ENCODE measurements at regions not wholly inside any gene's neighbourhood (a gene's known extent, or its start where the extent isn't known, plus 50 kb on each side); places are given as distances from the start of the nearest gene placed in this dataset.

GRCh38 chr4:20046931-20047677, 204.6 kb upstream of the SLIT2 start:
- Mint-ChIP-seq H3K4me1 (ENCODE audit: low read depth) (peaks cover 47% of the 10 kb centered on the region), H3K9me3 (no peaks in the 10 kb centered on the region), H3K27me3 (ENCODE audit: insufficient read depth) (no peaks in the 10 kb centered on the region; the same call in none of the 2 replicates), H3K36me3 (ENCODE audit: low read depth) (no peaks in the 10 kb centered on the region), H3K4me3 (no peak overlapping the region), H3K27ac (no peak overlapping the region; the same call in 1 of the 2 replicates)
- no peak for TF ChIP-seq CTCF (IDR thresholded peaks at IDR 0.05)
- no peak for DNase-seq

GRCh38 chr4:20046179-20046578, 205.5 kb upstream of the SLIT2 start:
- no peak for DNase-seq
- no peak overlapping the region for H3K27ac Mint-ChIP-seq
- no peak overlapping the region for H3K4me3 Mint-ChIP-seq
- no peaks in the 10 kb centered on the region; the same call in none of the 2 replicates for H3K27me3 Mint-ChIP-seq (ENCODE audit: insufficient read depth)
- no peaks in the 10 kb centered on the region for H3K9me3 Mint-ChIP-seq
- TF ChIP-seq CTCF (IDR thresholded peaks at IDR 0.05): no peak
- H3K36me3 Mint-ChIP-seq (ENCODE audit: low read depth): no peaks in the 10 kb centered on the region
- peaks cover 47% of the 10 kb centered on the region for H3K4me1 Mint-ChIP-seq (ENCODE audit: low read depth)

- Mint-ChIP-seq H3K36me3 (ENCODE audit: low read depth) (no peaks in the 10 kb centered on the region), H3K9me3 (no peaks in the 10 kb centered on the region), H3K4me3 (no peak overlapping the region), H3K4me1 (ENCODE audit: low read depth) (peaks cover 47% of the 10 kb centered on the region), H3K27ac (no peak overlapping the region), H3K27me3 (ENCODE audit: insufficient read depth) (no peaks in the 10 kb centered on the region; the same call in none of the 2 replicates)
- TF ChIP-seq CTCF (IDR thresholded peaks at IDR 0.05): no peak
- DNase-seq: no peak
Measured at GRCh38 chr4:20044966-20045365, 206.7 kb upstream of the SLIT2 start.

DNA sequence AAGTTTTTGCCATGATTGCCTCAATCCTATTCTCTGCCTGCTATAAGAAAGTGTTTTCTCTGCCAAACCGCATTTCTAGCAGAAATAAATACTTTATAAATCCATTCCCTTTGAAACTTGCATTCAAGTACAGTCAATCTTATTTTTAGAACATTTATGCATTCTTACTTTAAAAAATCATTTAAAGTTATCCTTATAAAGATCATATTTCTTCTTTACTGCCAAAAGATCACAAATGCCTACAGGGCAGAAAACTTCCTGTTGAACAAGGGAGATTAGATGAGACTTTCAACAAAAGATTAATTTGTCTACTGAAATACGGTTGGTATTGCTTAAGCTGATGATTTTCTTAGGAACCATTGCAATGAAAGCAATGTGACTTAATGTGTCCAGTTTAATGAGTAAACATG, 207.2 kb upstream of the SLIT2 start:
- H3K36me3 Mint-ChIP-seq (ENCODE audit: low read depth): no peaks in the 10 kb centered on the region
- peaks cover 47% of the 10 kb centered on the region for H3K4me1 Mint-ChIP-seq (ENCODE audit: low read depth)
- H3K9me3 Mint-ChIP-seq: no peaks in the 10 kb centered on the region
- DNase-seq: peak; percentile 59
- no peak for TF ChIP-seq CTCF (IDR thresholded peaks at IDR 0.05)
- H3K27ac Mint-ChIP-seq: peak overlapping the region; percentile 8; the same call in 1 of the 2 replicates
- no peak overlapping the region for H3K4me3 Mint-ChIP-seq
- H3K27me3 Mint-ChIP-seq (ENCODE audit: insufficient read depth): no peaks in the 10 kb centered on the region; the same call in none of the 2 replicates

DNA sequence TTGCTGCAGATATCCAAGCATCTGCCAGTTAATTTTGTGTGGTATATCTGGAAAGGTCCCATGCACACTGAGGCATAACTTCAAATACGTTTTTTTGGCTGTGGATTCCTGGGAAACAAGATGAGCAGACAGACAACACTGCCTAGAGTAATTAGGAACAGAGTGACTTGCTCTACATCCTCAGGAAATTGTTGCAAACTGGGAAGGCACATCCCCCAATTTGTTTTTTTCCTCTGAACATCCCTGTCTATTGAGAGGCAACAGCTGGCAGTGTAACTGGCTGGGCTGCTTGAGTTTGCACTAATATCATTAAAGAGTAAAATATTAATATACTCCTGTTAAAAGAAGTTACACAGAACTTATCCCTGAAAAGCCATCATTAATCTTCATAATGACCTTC, 207.7 kb upstream of the SLIT2 start:
- H3K9me3 Mint-ChIP-seq: no peaks in the 10 kb centered on the region
- no peak overlapping the region for H3K4me3 Mint-ChIP-seq
- H3K36me3 Mint-ChIP-seq (ENCODE audit: low read depth): no peaks in the 10 kb centered on the region
- no peak for DNase-seq
- peaks cover 47% of the 10 kb centered on the region for H3K4me1 Mint-ChIP-seq (ENCODE audit: low read depth)
- peak overlapping the region; percentile 8; the same call in 1 of the 2 replicates for H3K27ac Mint-ChIP-seq
- TF ChIP-seq CTCF (IDR thresholded peaks at IDR 0.05): no peak
- H3K27me3 Mint-ChIP-seq (ENCODE audit: insufficient read depth): no peaks in the 10 kb centered on the region; the same call in none of the 2 replicates
